CD4-positive, alpha-beta T cell treated with Interleukin-6 for 4 hours (primary cell): ENCODE measurements at regions not wholly inside any gene's neighbourhood (a gene's known extent, or its start where the extent isn't known, plus 50 kb on each side); places are given as distances from the start of the nearest gene placed in this dataset.

Experiments used
- DNase-seq: peaks from one replicate; pipeline ENCODE4 v3.0.0-alpha.2; 2020; ENCODE audit warnings: mixed read lengths

- no peak for DNase-seq
Observed at GRCh38 chr16:17847234-17847795, 376.6 kb upstream of the XYLT1 start.

- no peak for DNase-seq
Observed at GRCh38 chr16:17846030-17846429, 375.3 kb upstream of the XYLT1 start.

- no peak for DNase-seq
Observed at GRCh38 chr16:17845031-17845430, 374.3 kb upstream of the XYLT1 start.

GRCh38 chr16:17843905-17844304, 373.1 kb upstream of the XYLT1 start:
- no peak for DNase-seq

- DNase-seq = no peak
Observed at GRCh38 chr16:17839907-17840306, 369.1 kb upstream of the XYLT1 start.

- no peak for DNase-seq
Observed at GRCh38 chr16:17839272-17839671, 368.5 kb upstream of the XYLT1 start.

- no peak for DNase-seq
Observed at GRCh38 chr16:17836868-17837602, 366.3 kb upstream of the XYLT1 start.

GRCh38 chr16:17835118-17835876, 364.5 kb upstream of the XYLT1 start:
- no peak for DNase-seq

GRCh38 chr16:17832738-17833137, 362.0 kb upstream of the XYLT1 start:
- no peak for DNase-seq

GRCh38 chr16:17831330-17831729, 360.6 kb upstream of the XYLT1 start:
- DNase-seq = no peak

- DNase-seq = no peak
Observed at GRCh38 chr16:17830651-17831050, 359.9 kb upstream of the XYLT1 start.

GRCh38 chr16:17829811-17830210, 359.1 kb upstream of the XYLT1 start:
- DNase-seq = no peak

GRCh38 chr16:17828012-17828411, 357.3 kb upstream of the XYLT1 start:
- DNase-seq = no peak

- DNase-seq = no peak
Observed at GRCh38 chr16:17827313-17827712, 356.6 kb upstream of the XYLT1 start.

GRCh38 chr16:17817943-17818342, 347.2 kb upstream of the XYLT1 start:
- DNase-seq = no peak

GRCh38 chr16:17817260-17817659, 346.5 kb upstream of the XYLT1 start:
- DNase-seq = no peak

- no peak for DNase-seq
Observed at GRCh38 chr16:17812771-17813170, 342.0 kb upstream of the XYLT1 start.

- no peak for DNase-seq
Observed at GRCh38 chr16:17804857-17805256, 334.1 kb upstream of the XYLT1 start.

GRCh38 chr16:17803625-17804410, 333.1 kb upstream of the XYLT1 start:
- DNase-seq = no peak

GRCh38 chr16:17802571-17802970, 331.8 kb upstream of the XYLT1 start:
- DNase-seq = no peak

- DNase-seq = no peak
Observed at GRCh38 chr16:17801068-17801467, 330.3 kb upstream of the XYLT1 start.

- no peak for DNase-seq
Observed at GRCh38 chr16:17798716-17799115, 328.0 kb upstream of the XYLT1 start.

- DNase-seq = no peak
Observed at GRCh38 chr16:17793354-17793753, 322.6 kb upstream of the XYLT1 start.
